ENCODE measurements at regions not wholly inside any gene's neighbourhood (a gene's known extent, or its start where the extent isn't known, plus 50 kb on each side); places are given as distances from the start of the nearest gene placed in this dataset.

GRCh38 chr10:125502276-125502675 is 180.7 kb downstream of the TEX36 start:
- no TSS peak for BruUV-seq (replicated peaks)
- Mint-ChIP-seq H3K4me1 (ENCODE audit: low read depth, unreplicated experiment) (no peaks in the 10 kb centered on the region), H3K27ac (ENCODE audit: unreplicated experiment) (no peak overlapping the region), H3K4me3 (ENCODE audit: unreplicated experiment) (no peak overlapping the region), H3K9me3 (ENCODE audit: unreplicated experiment) (no peaks in the 10 kb centered on the region), H3K36me3 (ENCODE audit: insufficient read depth, unreplicated experiment) (no peaks in the 10 kb centered on the region), H3K27me3 (ENCODE audit: insufficient read depth, unreplicated experiment) (peaks cover 27% of the 10 kb centered on the region)
- TF ChIP-seq CTCF (IDR thresholded peaks at IDR 0.05; ENCODE audit: insufficient read depth in 1 of 2, low read depth in 1 of 2, low read length in 1 of 2, severe bottlenecking in 1 of 2, unreplicated experiment in 1 of 2): no peak
- intact Hi-C loops (cut with micrococcal nuclease; ENCODE audit: unreplicated experiment): no loop called here
- H3K36me3 ChIP-seq (ENCODE audit: control insufficient read depth, insufficient read depth, low read length): no peaks in the 10 kb centered on the region
- CTCF ChIA-PET: no interaction called here
- DNase-seq: no peak
- H3K9me3 ChIP-seq: 0 out of 2 replicates have a peak, but pooled peaks cover 3% of the 10 kb centered on the region
- H3K27me3 ChIP-seq (replicated peaks; ENCODE audit: control insufficient read depth, insufficient read depth, low read length): no peaks in the 10 kb centered on the region
- POLR2A ChIA-PET: no interaction called here
- H3K4me1 ChIP-seq: no peaks in the 10 kb centered on the region
- H3K4me3 ChIP-seq (ENCODE audit: low read depth, low read length): no peak overlapping the region

- BruUV-seq (replicated peaks): no TSS peak
- H3K9me3 ChIP-seq: no peaks in the 10 kb centered on the region
- H3K36me3 ChIP-seq (ENCODE audit: control insufficient read depth, insufficient read depth, low read length): no peaks in the 10 kb centered on the region
- no peaks in the 10 kb centered on the region for H3K4me1 Mint-ChIP-seq (ENCODE audit: low read depth, unreplicated experiment)
- intact Hi-C loops (cut with micrococcal nuclease; ENCODE audit: unreplicated experiment): no loop called here
- H3K27me3 ChIP-seq (replicated peaks; ENCODE audit: control insufficient read depth, insufficient read depth, low read length): no peaks in the 10 kb centered on the region
- POLR2A ChIA-PET: interaction anchor here (0.5 kb wide), 1 partner anchor 335 kb away, joined by 4 read pairs; the partner anchor contains the start of gene CTBP2
- CTCF ChIA-PET: no interaction called here
- no peaks in the 10 kb centered on the region for H3K36me3 Mint-ChIP-seq (ENCODE audit: insufficient read depth, unreplicated experiment)
- peaks cover 41% of the 10 kb centered on the region for H3K27me3 Mint-ChIP-seq (ENCODE audit: insufficient read depth, unreplicated experiment)
- H3K4me1 ChIP-seq: no peaks in the 10 kb centered on the region
- no peak overlapping the region for H3K4me3 ChIP-seq (ENCODE audit: low read depth, low read length)
- DNase-seq: no peak
- H3K9me3 Mint-ChIP-seq (ENCODE audit: unreplicated experiment): no peaks in the 10 kb centered on the region
- H3K4me3 Mint-ChIP-seq (ENCODE audit: unreplicated experiment): no peak overlapping the region
- no peak overlapping the region for H3K27ac Mint-ChIP-seq (ENCODE audit: unreplicated experiment)
- no peak for TF ChIP-seq CTCF (IDR thresholded peaks at IDR 0.05; ENCODE audit: insufficient read depth in 1 of 2, low read depth in 1 of 2, low read length in 1 of 2, severe bottlenecking in 1 of 2, unreplicated experiment in 1 of 2)
These were observed 187.6 kb downstream of the TEX36 start for GRCh38 chr10:125495386-125495785.

- Histone ChIP-seq H3K9me3 (no peaks in the 10 kb centered on the region), H3K4me3 (ENCODE audit: low read depth, low read length) (no peak overlapping the region), H3K36me3 (ENCODE audit: control insufficient read depth, insufficient read depth, low read length) (no peaks in the 10 kb centered on the region), H3K27me3 (replicated peaks; ENCODE audit: control insufficient read depth, insufficient read depth, low read length) (no peaks in the 10 kb centered on the region), H3K4me1 (no peaks in the 10 kb centered on the region)
- CTCF ChIA-PET: no interaction called here
- POLR2A ChIA-PET: interaction anchor here (0.5 kb wide), 1 partner anchor 334 kb away, joined by 4 read pairs; the partner anchor contains the start of gene CTBP2
- no peak overlapping the region for H3K27ac Mint-ChIP-seq (ENCODE audit: unreplicated experiment)
- H3K9me3 Mint-ChIP-seq (ENCODE audit: unreplicated experiment): no peaks in the 10 kb centered on the region
- no peak for TF ChIP-seq CTCF (IDR thresholded peaks at IDR 0.05; ENCODE audit: insufficient read depth in 1 of 2, low read depth in 1 of 2, low read length in 1 of 2, severe bottlenecking in 1 of 2, unreplicated experiment in 1 of 2)
- BruUV-seq (replicated peaks): no TSS peak
- peaks cover 39% of the 10 kb centered on the region for H3K27me3 Mint-ChIP-seq (ENCODE audit: insufficient read depth, unreplicated experiment)
- DNase-seq: no peak
- intact Hi-C loops (cut with micrococcal nuclease; ENCODE audit: unreplicated experiment): no loop called here
- no peak overlapping the region for H3K4me3 Mint-ChIP-seq (ENCODE audit: unreplicated experiment)
- H3K4me1 Mint-ChIP-seq (ENCODE audit: low read depth, unreplicated experiment): no peaks in the 10 kb centered on the region
- no peaks in the 10 kb centered on the region for H3K36me3 Mint-ChIP-seq (ENCODE audit: insufficient read depth, unreplicated experiment)
These were observed 188.2 kb downstream of the TEX36 start for GRCh38 chr10:125494651-125495239.
